GM18909 (cell line): ENCODE measurements at regions not wholly inside any gene's neighbourhood (a gene's known extent, or its start where the extent isn't known, plus 50 kb on each side); places are given as distances from the start of the nearest gene placed in this dataset.
"Not testable (repeated sequence)": the region's sequence is repeated elsewhere in the genome, so short reads cannot be mapped to it uniquely, and the experiment has no call there.

Source experiments
- ATAC-seq: cut with Tn5 transposase; IDR thresholded peaks from one replicate; pipeline ENCODE4 v1.9.1; 2021; ENCODE audit warnings: mild to moderate bottlenecking; ENCODE audit not compliant: unreplicated experiment, poor library complexity

GRCh38 chr5:156199045-156199444, 127.9 kb upstream of the SGCD start:
- no peak for ATAC-seq

- ATAC-seq: no peak
These were observed 125.8 kb upstream of the SGCD start for GRCh38 chr5:156200938-156201787.

GRCh38 chr5:156201788-156202403, 125.1 kb upstream of the SGCD start:
- no peak for ATAC-seq

- ATAC-seq: no peak
These were observed 118.7 kb upstream of the SGCD start for GRCh38 chr5:156208271-156208670.

GRCh38 chr5:156218367-156219158, 108.4 kb upstream of the SGCD start:
- ATAC-seq: no peak

- ATAC-seq: no peak
These were observed 107.4 kb upstream of the SGCD start for GRCh38 chr5:156219483-156220005.

- no peak for ATAC-seq
These were observed 105.1 kb upstream of the SGCD start for GRCh38 chr5:156221816-156222215.

GRCh38 chr5:156223547-156223946, 103.4 kb upstream of the SGCD start:
- no peak for ATAC-seq

- not testable (repeated sequence) for ATAC-seq
These were observed 100.5 kb upstream of the SGCD start for GRCh38 chr5:156226485-156226884.

GRCh38 chr5:156230887-156231286, 96.1 kb upstream of the SGCD start:
- ATAC-seq: no peak

GRCh38 chr5:156232251-156232869, 94.6 kb upstream of the SGCD start:
- ATAC-seq: no peak

GRCh38 chr5:156237361-156237760, 89.6 kb upstream of the SGCD start:
- no peak for ATAC-seq

GRCh38 chr5:156239800-156240199, 87.2 kb upstream of the SGCD start:
- no peak for ATAC-seq

- no peak for ATAC-seq
These were observed 86.5 kb upstream of the SGCD start for GRCh38 chr5:156240414-156240813.

GRCh38 chr5:156241266-156241665, 85.7 kb upstream of the SGCD start:
- no peak for ATAC-seq

- ATAC-seq: no peak
These were observed 81.1 kb upstream of the SGCD start for GRCh38 chr5:156245895-156246294.

- no peak for ATAC-seq
These were observed 75.9 kb upstream of the SGCD start for GRCh38 chr5:156251076-156251475.

- ATAC-seq: no peak
These were observed 73.8 kb upstream of the SGCD start for GRCh38 chr5:156253130-156253529.

- ATAC-seq: no peak
These were observed 72.8 kb upstream of the SGCD start for GRCh38 chr5:156254196-156254595.

GRCh38 chr5:156256642-156257041, 70.3 kb upstream of the SGCD start:
- no peak for ATAC-seq
